Testis (tissue), 2 donors: ENCODE measurements at regions not wholly inside any gene's neighbourhood (a gene's known extent, or its start where the extent isn't known, plus 50 kb on each side); places are given as distances from the start of the nearest gene placed in this dataset.

Source experiments
- DNase-seq: peaks from one replicate; pipeline ENCODE4 v3.0.0-alpha.2; 2019
- H3K27ac ChIP-seq, 2 donors: fragments of 200-600 bp; sonication (generic); one replicate each; pipeline ENCODE4 v1.5.1; 2019
- H3K27me3 ChIP-seq: fragments of 200-600 bp; sonication (generic); one replicate; pipeline ENCODE4 v1.5.1; 2019
- H3K36me3 ChIP-seq: fragments of 200-600 bp; sonication (generic); one replicate; pipeline ENCODE4 v1.5.1; 2017; ENCODE audit warnings: low read depth; ENCODE audit errors: missing control alignments
- H3K4me1 ChIP-seq: fragments of 200-600 bp; sonication (generic); one replicate; pipeline ENCODE4 v1.5.1; 2019
- H3K4me3 ChIP-seq, 2 donors: fragments of 200-600 bp; sonication (generic); one replicate each; pipeline ENCODE4 v1.5.1; 2017 to 2019
- H3K9me3 ChIP-seq: fragments of 200-600 bp; sonication (generic); one replicate; pipeline ENCODE4 v1.5.1; 2017
- POLR2A ChIP-seq: fragments of 450-650 bp; IDR thresholded peaks from one replicate; pipeline ENCODE4 v1.6.1; 2017; ENCODE audit warnings: antibody characterized with exemption, mild to moderate bottlenecking, moderate library complexity
- WGBS, 2 donors: methylation state at CpG; one replicate each; pipeline ENCODE4 v1.1.5; 2018; 5-methylcytosine and 5-hydroxymethylcytosine counted together
- intact Hi-C: fragments of 100-400 bp; cut with DNase I; formaldehyde crosslinking; loops from one replicate; pipeline ENCODE4 v1.15.1; 2023; ENCODE audit warnings: low total_unique reads
- TF ChIP-seq, protein P1 (sequence below), 3 experiments: fragments of 450-650 bp in 2 of 3; fragments of 200-600 bp in 1 of 3; sonication (generic) in 1 of 3; IDR thresholded peaks; one replicate each; pipeline ENCODE4 v1.5.1; 2016 to 2019; ENCODE audit warnings: antibody characterized with exemption in 3 of 3, mild to moderate bottlenecking in 2 of 3, moderate library complexity in 1 of 3

DNA sequence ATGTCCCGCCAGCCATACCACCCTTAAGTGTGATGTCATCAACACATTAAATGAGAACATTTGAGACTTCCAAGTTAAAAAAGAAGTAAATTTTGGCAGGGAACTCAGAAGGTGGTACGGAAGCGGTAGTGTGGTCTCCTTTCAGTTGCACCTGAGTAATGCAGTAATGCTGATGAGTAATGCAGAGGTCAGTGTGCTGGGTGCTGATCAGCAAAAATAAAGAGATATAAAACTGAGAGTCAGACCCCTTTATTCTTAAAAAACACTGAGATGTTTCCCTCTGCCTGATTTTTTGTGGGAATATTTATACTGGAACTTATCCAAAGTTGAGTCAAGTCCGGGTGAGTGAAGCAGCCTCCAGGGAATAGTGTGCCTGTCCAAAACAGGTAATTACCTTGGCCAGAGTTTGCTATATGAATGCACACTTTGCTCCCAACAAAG lies 370.6 kb upstream of the PRICKLE1 start:
- H3K9me3 ChIP-seq = no peaks in the 10 kb centered on the region
- TF ChIP-seq, protein P1, sequence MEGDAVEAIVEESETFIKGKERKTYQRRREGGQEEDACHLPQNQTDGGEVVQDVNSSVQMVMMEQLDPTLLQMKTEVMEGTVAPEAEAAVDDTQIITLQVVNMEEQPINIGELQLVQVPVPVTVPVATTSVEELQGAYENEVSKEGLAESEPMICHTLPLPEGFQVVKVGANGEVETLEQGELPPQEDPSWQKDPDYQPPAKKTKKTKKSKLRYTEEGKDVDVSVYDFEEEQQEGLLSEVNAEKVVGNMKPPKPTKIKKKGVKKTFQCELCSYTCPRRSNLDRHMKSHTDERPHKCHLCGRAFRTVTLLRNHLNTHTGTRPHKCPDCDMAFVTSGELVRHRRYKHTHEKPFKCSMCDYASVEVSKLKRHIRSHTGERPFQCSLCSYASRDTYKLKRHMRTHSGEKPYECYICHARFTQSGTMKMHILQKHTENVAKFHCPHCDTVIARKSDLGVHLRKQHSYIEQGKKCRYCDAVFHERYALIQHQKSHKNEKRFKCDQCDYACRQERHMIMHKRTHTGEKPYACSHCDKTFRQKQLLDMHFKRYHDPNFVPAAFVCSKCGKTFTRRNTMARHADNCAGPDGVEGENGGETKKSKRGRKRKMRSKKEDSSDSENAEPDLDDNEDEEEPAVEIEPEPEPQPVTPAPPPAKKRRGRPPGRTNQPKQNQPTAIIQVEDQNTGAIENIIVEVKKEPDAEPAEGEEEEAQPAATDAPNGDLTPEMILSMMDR (IDR thresholded peaks at IDR 0.05) = no peak
- TF ChIP-seq POLR2A = no peak
- H3K27me3 ChIP-seq = no peaks in the 10 kb centered on the region
- intact Hi-C loops = no loop called here
- H3K27ac ChIP-seq = no peak overlapping the region
- WGBS, 2 donors = 82% methylated on average over 4 of the region's 4 CpGs
- no peak for DNase-seq
- H3K4me1 ChIP-seq = no peaks in the 10 kb centered on the region
- no peak overlapping the region for H3K4me3 ChIP-seq
- no peaks in the 10 kb centered on the region for H3K36me3 ChIP-seq

DNA sequence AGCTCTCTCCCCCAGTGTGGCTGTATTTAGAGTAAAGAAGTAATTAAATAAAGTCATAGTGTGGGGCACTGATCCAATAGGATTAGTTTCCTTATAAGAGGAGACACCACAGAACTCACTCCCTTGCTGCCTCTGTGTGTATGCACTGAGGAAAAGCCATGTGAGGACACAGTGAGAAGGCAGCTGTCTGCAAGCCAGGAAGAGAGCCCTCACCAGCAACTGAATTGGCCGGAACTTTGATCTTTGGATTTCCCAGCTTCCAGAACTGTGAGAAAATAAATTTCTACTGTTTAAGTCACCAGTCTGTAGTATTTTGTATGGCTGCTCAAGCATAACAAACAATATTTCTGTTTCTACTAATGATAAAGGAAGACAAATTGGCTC lies 368.7 kb upstream of the PRICKLE1 start:
- no peaks in the 10 kb centered on the region for H3K27me3 ChIP-seq
- no peak for DNase-seq
- WGBS, 2 donors = 72 to 91% methylated on average over 1 of the region's 1 CpG
- no peak overlapping the region for H3K4me3 ChIP-seq
- TF ChIP-seq POLR2A = no peak
- TF ChIP-seq, protein P1 (IDR thresholded peaks at IDR 0.05) = no peak
- no peaks in the 10 kb centered on the region for H3K9me3 ChIP-seq
- no peaks in the 10 kb centered on the region for H3K4me1 ChIP-seq
- no peak overlapping the region for H3K27ac ChIP-seq
- H3K36me3 ChIP-seq = no peaks in the 10 kb centered on the region
- intact Hi-C loops = no loop called here

DNA sequence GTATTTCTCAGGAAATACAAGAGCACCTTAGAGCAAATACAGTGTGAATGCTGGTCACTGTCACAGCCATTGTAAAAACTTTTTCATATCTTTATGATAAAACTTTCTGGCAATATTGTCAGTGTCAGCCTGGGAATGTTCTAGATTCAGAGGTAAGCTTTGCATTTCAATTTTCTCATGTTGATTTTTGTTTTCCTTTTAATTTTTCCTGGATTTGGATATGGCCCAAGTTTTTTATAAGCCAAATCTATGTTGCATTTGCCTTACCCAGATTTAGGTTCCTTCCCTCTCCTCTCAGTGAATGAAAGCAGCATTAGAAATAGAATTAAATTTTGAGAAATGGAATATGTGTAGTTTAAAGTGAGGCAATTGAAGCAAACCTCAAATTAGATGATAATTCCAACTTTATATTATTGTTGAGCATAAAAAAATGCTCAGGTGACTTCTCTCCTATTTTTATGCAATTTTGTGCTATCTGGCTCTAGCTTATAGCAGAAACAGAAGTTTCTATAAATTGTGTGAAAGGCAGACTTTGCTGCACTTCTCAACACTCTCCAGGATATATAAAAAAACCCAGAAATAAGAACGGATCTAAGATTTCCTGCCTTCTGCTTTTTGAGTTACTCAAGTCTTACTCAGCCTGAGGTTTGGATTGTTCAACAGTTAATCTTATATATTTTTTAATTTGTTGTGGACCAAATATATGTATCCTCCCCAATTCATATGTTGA lies 368.2 kb upstream of the PRICKLE1 start:
- Histone ChIP-seq H3K36me3 (no peaks in the 10 kb centered on the region), H3K27ac (no peak overlapping the region), H3K4me3 (no peak overlapping the region), H3K27me3 (no peaks in the 10 kb centered on the region), H3K9me3 (no peaks in the 10 kb centered on the region), H3K4me1 (no peaks in the 10 kb centered on the region)
- intact Hi-C loops = no loop called here
- DNase-seq = no peak
- WGBS, 2 donors = 69 to 85% methylated on average over 1 of the region's 1 CpG
- no peak for TF ChIP-seq POLR2A
- TF ChIP-seq, protein P1 (IDR thresholded peaks at IDR 0.05) = no peak

DNA sequence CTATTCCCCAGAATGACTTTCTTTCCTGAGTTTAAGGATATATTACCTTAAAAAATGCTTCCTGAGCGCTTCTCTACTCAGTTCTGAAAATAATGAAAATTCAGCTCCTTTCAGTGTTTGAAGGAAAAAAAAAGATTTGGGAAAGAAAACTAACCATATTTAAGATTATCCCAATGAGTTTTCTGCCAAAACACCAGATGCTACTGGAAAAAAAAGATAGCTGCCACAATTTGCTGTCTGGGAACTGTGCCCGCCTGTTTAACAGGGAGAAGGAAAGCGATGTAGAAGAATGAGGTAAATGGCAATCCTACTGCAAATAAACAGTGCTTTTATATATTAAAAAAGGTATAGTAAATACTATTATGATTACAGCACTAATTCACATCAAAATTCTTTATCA lies 367.6 kb upstream of the PRICKLE1 start:
- intact Hi-C loops = no loop called here
- Histone ChIP-seq H3K4me3 (no peak overlapping the region), H3K27me3 (no peaks in the 10 kb centered on the region), H3K36me3 (no peaks in the 10 kb centered on the region), H3K4me1 (no peaks in the 10 kb centered on the region), H3K27ac (no peak overlapping the region), H3K9me3 (no peaks in the 10 kb centered on the region)
- TF ChIP-seq, protein P1 (IDR thresholded peaks at IDR 0.05) = no peak
- no peak for TF ChIP-seq POLR2A
- DNase-seq = peak; percentile 16
- WGBS, 2 donors = 54 to 58% methylated on average over 3 of the region's 3 CpGs

DNA sequence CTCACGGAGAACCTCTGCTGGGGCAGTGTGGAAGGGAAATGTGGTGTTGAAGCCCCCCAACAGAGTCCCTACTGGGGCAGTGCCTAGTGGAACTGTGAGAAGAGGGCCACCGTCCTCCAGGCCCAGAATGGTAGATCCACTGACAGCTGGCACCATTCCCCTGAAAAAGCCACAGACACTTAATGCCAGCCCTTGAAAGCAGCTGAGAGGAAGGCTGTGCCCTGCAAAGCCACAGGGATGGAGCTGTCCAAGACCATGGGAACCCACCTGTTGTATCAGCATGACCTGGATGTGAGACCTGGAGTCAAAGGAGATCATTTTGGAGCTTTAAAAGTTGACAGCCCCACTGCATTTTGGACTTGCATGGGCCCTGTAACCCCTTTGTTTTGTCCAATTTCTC lies 363.5 kb upstream of the PRICKLE1 start:
- Histone ChIP-seq H3K4me3 (no peak overlapping the region), H3K36me3 (no peaks in the 10 kb centered on the region), H3K27me3 (no peaks in the 10 kb centered on the region), H3K27ac (no peak overlapping the region), H3K9me3 (no peaks in the 10 kb centered on the region), H3K4me1 (no peaks in the 10 kb centered on the region)
- no peak for DNase-seq
- 96 to 100% methylated on average over 2 of the region's 2 CpGs for WGBS, 2 donors
- intact Hi-C loops = no loop called here
- TF ChIP-seq POLR2A = no peak
